ENCODE measurements at regions not wholly inside any gene's neighbourhood (a gene's known extent, or its start where the extent isn't known, plus 50 kb on each side); places are given as distances from the start of the nearest gene placed in this dataset.

DNA sequence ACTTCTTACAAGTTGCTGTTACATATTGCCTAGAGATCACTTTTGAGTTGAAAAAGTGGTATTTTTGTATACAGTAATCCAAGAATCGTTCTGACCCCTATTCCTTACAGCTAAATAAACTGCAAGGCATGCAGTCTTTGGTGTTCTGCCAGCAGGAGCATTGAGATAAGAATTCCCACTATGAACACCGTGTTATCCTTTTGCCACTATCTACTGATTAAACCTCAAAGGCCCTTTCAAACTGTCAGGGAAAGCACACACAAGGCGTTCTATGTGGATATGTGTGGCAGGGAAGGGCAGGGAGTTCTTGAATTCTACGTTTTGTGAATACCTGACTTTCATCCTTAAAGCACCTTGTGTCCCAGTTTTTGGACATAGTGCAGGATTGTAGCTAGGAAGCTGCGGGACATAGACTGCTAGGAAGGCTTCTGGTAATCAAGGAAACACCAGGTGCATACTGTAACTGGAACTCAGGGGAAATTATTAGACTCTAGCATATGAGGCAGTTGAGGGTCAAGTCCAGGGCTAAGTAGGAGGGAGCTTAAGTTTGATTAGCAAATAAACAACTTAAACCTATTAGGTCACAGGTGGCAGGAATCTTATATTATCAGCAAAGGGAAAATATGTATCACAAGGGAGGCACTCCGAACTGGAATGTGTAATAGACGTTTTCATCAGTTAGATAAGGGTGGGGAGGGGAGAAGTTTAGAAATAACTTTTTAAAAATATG lies 506.6 kb downstream of the RNF144B start:
- Mint-ChIP-seq H3K4me3 (no peak overlapping the region), H3K27ac (ENCODE audit: unreplicated experiment) (no peak overlapping the region), H3K4me1 (no peaks in the 10 kb centered on the region), H3K27me3 (ENCODE audit: low read depth) (no peaks in the 10 kb centered on the region), H3K9me3 (no peaks in the 10 kb centered on the region), H3K36me3 (ENCODE audit: low read depth) (no peaks in the 10 kb centered on the region)
- TF ChIP-seq, protein P1, sequence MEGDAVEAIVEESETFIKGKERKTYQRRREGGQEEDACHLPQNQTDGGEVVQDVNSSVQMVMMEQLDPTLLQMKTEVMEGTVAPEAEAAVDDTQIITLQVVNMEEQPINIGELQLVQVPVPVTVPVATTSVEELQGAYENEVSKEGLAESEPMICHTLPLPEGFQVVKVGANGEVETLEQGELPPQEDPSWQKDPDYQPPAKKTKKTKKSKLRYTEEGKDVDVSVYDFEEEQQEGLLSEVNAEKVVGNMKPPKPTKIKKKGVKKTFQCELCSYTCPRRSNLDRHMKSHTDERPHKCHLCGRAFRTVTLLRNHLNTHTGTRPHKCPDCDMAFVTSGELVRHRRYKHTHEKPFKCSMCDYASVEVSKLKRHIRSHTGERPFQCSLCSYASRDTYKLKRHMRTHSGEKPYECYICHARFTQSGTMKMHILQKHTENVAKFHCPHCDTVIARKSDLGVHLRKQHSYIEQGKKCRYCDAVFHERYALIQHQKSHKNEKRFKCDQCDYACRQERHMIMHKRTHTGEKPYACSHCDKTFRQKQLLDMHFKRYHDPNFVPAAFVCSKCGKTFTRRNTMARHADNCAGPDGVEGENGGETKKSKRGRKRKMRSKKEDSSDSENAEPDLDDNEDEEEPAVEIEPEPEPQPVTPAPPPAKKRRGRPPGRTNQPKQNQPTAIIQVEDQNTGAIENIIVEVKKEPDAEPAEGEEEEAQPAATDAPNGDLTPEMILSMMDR (conservative IDR thresholded peaks at IDR 0.05), result no peak
- DNase-seq (ENCODE audit: low read depth, low spot score), result no peak

DNA sequence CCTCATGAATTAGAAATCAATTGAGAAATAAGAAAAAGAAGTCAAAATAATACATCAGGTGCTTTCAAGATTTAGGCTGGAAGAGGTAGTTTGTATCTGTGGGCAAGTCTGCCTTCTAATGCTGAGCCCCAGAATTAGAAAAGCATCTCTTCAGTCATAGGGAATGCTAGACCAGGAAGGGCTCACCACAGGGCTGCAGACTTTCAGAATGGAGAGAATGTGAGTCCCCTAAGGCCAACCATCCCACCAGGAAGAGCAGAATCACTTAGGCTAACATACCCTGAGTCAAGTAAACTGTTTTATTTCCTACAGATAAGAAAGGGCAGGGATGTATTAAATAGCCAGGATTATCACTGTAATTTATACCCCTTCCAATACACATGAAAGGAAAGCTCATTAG lies 510.2 kb downstream of the RNF144B start:
- H3K9me3 Mint-ChIP-seq, result no peaks in the 10 kb centered on the region
- H3K4me3 Mint-ChIP-seq, result no peak overlapping the region
- TF ChIP-seq, protein P1 (conservative IDR thresholded peaks at IDR 0.05), result no peak
- H3K27ac Mint-ChIP-seq (ENCODE audit: unreplicated experiment), result no peak overlapping the region
- no peaks in the 10 kb centered on the region for H3K4me1 Mint-ChIP-seq
- no peak for DNase-seq (ENCODE audit: low read depth, low spot score)
- H3K27me3 Mint-ChIP-seq (ENCODE audit: low read depth), result no peaks in the 10 kb centered on the region
- H3K36me3 Mint-ChIP-seq (ENCODE audit: low read depth), result no peaks in the 10 kb centered on the region

DNA sequence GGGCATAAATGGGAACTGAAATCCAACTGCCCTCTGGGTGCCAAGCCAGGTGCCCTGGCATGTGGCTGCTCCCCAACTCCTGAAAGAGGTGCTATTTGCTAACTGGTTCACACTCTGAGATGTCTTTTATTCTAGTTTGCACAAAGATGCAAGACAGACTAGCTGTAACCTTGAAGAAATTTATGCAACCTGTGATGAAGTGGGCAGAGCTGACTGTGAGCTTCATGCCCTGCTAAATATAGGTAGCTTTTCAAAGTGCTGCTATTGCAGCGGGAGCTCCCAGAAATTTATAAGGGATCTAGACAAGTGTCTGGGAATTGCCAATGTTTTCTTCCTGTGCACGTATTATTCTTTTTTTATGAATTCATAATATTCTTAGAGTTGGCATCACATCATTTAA lies 517.5 kb downstream of the RNF144B start:
- Mint-ChIP-seq H3K36me3 (ENCODE audit: low read depth) (no peaks in the 10 kb centered on the region), H3K27me3 (ENCODE audit: low read depth) (no peaks in the 10 kb centered on the region), H3K4me3 (no peak overlapping the region), H3K4me1 (no peaks in the 10 kb centered on the region), H3K27ac (ENCODE audit: unreplicated experiment) (no peak overlapping the region), H3K9me3 (peaks cover 10% of the 10 kb centered on the region)
- no peak for DNase-seq (ENCODE audit: low read depth, low spot score)
- TF ChIP-seq, protein P1 (conservative IDR thresholded peaks at IDR 0.05), result no peak

DNA sequence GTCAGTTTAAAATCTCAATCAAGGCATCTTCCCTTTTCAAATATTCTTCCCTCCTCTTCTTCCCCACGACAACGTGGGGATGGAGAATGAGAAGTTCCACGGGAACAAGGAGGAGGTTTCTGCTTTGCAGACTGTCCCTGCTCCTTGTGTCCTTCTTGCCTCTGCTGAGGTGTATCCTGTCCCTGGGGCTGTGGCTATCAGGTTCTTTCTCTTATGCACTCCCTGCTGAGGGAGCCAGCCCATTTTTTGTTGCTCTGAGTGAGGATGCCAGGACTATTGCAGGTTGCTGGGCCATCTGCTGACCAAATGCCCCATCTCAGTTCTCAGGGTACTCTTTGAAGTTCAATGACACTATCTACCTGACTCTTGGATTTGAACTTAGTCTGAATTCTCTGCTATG lies 533.6 kb downstream of the RNF144B start:
- peaks cover 2% of the 10 kb centered on the region for H3K9me3 Mint-ChIP-seq
- H3K36me3 Mint-ChIP-seq (ENCODE audit: low read depth), result no peaks in the 10 kb centered on the region
- peaks cover 5% of the 10 kb centered on the region for H3K4me1 Mint-ChIP-seq
- TF ChIP-seq, protein P1 (conservative IDR thresholded peaks at IDR 0.05), result no peak
- no peaks in the 10 kb centered on the region for H3K27me3 Mint-ChIP-seq (ENCODE audit: low read depth)
- H3K4me3 Mint-ChIP-seq, result no peak overlapping the region
- DNase-seq (ENCODE audit: low read depth, low spot score), result no peak
- H3K27ac Mint-ChIP-seq (ENCODE audit: unreplicated experiment), result no peak overlapping the region

- Mint-ChIP-seq H3K27ac (ENCODE audit: unreplicated experiment) (no peak overlapping the region), H3K4me1 (peaks cover 9% of the 10 kb centered on the region), H3K27me3 (ENCODE audit: low read depth) (no peaks in the 10 kb centered on the region), H3K36me3 (ENCODE audit: low read depth) (no peaks in the 10 kb centered on the region), H3K4me3 (no peak overlapping the region), H3K9me3 (no peaks in the 10 kb centered on the region)
- DNase-seq (ENCODE audit: low read depth, low spot score), result no peak
- TF ChIP-seq, protein P1 (conservative IDR thresholded peaks at IDR 0.05), result no peak
These were observed 543.9 kb downstream of the RNF144B start for GRCh38 chr6:18931086-18931485.

All from neural crest cell (in vitro differentiated cells).